AG08396 (cell line): ENCODE measurements at regions not wholly inside any gene's neighbourhood (a gene's known extent, or its start where the extent isn't known, plus 50 kb on each side); places are given as distances from the start of the nearest gene placed in this dataset.
"Not testable (repeated sequence)": the region's sequence is repeated elsewhere in the genome, so short reads cannot be mapped to it uniquely, and the experiment has no call there.

Source experiments
- DNase-seq: peaks from one replicate; pipeline ENCODE4 v3.0.0; 2012; ENCODE audit warnings: low spot score, mixed read lengths

GRCh38 chr15:37416103-37416502, 315.8 kb upstream of the MEIS2 start:
- no peak for DNase-seq

- DNase-seq, result no peak
These were observed 325.2 kb upstream of the MEIS2 start for GRCh38 chr15:37425541-37425940.

GRCh38 chr15:37427393-37427792, 327.0 kb upstream of the MEIS2 start:
- DNase-seq, result not testable (repeated sequence)

DNA sequence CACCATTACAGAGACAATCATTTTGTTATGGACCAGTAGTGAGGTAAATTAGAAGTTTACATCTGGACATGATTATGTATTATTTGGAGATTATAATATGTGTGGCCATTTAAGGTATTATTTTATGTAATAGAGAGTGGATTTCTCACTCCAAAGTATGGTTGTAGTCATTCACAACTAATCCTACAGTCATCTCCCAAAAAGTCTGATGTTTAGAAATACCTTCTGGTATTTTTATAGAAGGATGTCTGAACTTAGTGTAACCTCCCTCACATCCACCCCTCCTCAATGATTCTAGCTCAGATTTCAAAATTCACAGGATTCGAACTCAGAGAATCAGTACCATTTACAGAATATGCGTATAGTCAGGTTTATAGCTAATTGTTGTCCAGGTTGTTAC, 346.6 kb upstream of the MEIS2 start:
- no peak for DNase-seq

DNA sequence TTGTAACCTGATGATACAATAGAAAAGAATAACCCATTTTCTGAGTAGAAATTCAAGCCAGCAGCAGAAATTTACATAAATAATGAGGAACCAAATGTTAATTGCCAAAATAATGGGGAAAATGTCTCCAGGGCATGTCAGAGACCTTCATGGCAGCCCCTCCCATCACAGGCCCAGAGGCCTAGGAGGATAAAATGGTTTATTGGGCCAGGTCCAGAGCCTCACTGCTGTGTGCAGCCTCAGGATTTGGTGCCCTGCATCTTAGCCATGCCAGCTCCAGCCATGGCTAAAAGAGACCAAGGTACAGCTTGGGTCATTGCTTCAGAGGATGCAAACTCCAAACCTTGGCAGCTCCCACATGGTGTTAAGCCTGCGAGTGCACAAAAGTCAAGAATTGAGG, 352.1 kb upstream of the MEIS2 start:
- DNase-seq, result no peak

- DNase-seq, result no peak
These were observed 380.1 kb upstream of the MEIS2 start for GRCh38 chr15:37480482-37480881.

DNA sequence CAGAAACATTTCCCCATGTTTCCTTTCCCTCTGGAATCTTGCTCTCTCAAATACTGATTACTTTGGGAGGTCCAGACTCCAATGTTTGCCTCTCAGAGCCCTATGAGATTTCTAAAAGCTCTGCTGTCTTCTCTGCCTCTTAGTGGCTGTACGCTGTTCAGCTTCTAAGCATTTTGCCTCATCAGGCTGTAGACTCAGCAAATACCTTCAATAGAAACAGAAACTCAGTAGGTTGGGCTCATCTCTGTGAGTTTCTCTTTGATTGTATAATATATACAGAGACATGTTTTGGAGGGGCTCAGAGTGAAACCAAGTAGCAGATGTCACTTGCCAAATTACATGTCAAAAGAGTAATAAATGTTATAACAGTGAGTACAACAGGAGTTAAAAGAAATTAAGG, 380.8 kb upstream of the MEIS2 start:
- no peak for DNase-seq

DNA sequence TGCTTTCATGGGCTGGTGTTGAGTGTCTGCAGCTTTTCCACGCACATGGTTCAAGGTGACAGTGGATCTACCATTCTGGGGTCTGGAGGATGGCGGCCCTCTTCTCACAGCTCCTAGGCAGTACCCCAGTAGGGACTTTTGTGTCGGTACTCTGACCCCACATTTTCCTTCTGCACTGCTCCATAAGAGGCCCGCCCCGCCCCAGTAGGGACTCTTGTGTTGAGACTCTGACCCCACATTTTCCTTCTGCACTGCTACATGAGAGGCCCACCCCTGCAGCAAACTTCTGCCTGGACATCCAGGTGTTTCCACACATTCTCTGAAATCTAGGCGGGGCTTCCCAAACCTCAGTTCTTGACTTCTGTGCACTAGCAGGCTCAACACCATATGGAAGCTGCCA, 383.4 kb upstream of the MEIS2 start:
- DNase-seq, result no peak

DNA sequence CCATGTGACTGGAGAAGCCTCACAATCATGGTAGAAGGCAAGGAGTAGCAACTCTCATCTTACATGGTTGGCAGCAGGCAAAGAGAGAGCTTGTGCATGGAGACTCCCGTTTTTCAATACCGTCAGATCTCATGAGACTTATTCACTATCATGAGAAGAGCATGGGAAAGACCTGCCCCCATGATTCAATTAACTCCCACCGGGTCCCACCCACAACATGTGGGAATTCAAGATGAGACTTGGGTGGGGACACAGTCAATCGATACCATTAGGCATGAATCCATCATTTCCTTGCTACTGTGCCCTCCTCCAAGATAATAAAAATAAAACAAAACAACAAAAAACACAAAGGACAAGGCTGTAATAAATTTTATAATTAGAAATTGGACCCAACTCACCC, 384.7 kb upstream of the MEIS2 start:
- DNase-seq, result no peak

DNA sequence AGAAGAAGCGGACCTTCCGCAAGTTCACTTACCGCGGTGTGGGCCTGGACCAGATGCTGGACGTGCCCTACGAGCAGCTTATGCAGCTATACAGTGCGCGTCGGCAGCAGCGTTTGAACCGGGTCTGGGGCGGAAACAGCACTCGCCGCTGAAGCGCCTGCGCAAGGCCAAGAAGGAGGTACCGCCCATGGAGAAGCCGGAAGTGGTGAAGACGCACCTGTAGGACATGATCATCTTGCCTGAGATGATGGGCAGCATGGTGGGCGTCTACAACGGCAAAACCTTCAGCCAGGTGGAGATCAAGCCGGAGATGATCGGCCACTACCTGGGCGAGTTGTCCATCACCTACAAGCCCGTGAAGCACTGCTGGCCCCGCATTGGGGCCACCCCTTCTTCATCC, 390.4 kb upstream of the MEIS2 start:
- no peak for DNase-seq

DNA sequence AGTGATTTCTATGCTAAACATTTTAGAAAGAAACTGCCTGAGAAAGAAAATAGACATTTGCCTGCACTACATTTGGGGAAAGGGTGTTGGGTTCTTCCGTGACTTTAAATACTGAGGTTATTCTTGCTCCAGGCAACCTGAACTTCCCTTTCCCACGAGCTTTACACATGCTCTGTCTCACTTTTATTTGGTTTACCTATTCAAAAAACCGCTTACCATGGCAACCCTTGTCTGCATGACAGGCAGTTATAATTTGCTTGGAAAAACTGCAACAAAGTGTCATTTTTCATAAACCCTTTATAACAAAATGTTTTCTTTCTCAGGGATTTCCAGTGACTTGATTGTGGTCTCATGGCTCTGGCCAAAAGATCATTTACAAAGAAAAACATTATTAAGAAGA, 416.3 kb upstream of the MEIS2 start:
- DNase-seq, result no peak

GRCh38 chr15:37517191-37517895, 417.0 kb upstream of the MEIS2 start:
- no peak for DNase-seq

GRCh38 chr15:37518436-37518835, 416.0 kb upstream of the TMCO5A start:
- DNase-seq, result no peak

- DNase-seq, result no peak
These were observed 414.4 kb upstream of the TMCO5A start for GRCh38 chr15:37520026-37520425.

GRCh38 chr15:37520882-37521281, 413.6 kb upstream of the TMCO5A start:
- DNase-seq, result no peak

DNA sequence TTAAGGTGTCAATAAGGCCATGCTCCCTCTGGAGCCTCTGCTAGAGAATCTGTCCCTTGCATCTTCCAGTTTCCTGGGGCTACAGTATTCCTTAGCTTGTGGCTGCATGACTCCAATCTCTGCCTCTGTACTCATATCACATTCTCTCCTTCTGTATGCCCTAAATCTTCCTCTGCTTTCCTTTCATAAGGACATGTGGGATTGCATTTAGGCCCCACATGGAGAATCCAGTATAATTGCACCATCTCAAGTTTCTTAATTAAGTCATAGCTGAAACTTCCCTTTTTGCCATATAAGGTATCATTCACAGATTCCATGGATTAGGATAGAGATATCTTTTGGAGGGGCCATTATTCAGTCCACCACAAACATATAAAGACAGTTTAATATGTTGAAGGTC, 409.8 kb upstream of the TMCO5A start:
- no peak for DNase-seq

GRCh38 chr15:37528432-37528831, 406.0 kb upstream of the TMCO5A start:
- DNase-seq, result no peak

GRCh38 chr15:37536967-37537605, 397.4 kb upstream of the TMCO5A start:
- no peak for DNase-seq

- DNase-seq, result no peak
These were observed 396.6 kb upstream of the TMCO5A start for GRCh38 chr15:37537802-37538201.

DNA sequence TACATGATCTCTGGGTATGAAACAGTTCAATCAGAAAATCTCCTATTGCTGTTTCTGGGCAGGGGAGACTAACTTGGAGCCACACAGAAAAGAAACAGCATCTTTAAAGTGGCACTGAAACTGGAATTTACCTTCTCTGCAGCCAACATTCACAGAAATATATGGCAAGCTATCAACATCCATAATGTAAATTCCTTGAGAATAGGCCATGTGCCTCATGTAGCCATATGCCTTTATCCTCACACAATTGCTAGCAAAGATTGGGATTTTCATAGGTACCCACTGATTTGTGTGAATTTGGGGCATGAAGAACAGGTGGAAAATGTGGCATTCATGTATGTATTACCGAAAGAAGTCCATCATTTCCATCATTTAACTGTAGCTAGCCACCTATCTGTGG, 386.3 kb upstream of the TMCO5A start:
- no peak for DNase-seq

GRCh38 chr15:37550360-37551024, 383.9 kb upstream of the TMCO5A start:
- DNase-seq, result no peak

- no peak for DNase-seq
These were observed 362.0 kb upstream of the TMCO5A start for GRCh38 chr15:37572401-37572800.

GRCh38 chr15:37574985-37575384, 359.5 kb upstream of the TMCO5A start:
- DNase-seq, result no peak

- DNase-seq, result no peak
These were observed 357.5 kb upstream of the TMCO5A start for GRCh38 chr15:37576952-37577351.
